HG02943 (cell line): ENCODE measurements at regions not wholly inside any gene's neighbourhood (a gene's known extent, or its start where the extent isn't known, plus 50 kb on each side); places are given as distances from the start of the nearest gene placed in this dataset.
A peak's percentile ranks its signal among the peaks of the same experiment; 100 is the strongest.
"Not testable (repeated sequence)": the region's sequence is repeated elsewhere in the genome, so short reads cannot be mapped to it uniquely, and the experiment has no call there.

Experiments used
- ATAC-seq: cut with Tn5 transposase; IDR thresholded peaks from one replicate; pipeline ENCODE4 v1.9.1; 2021; ENCODE audit warnings: mild to moderate bottlenecking, low read depth, moderate library complexity; ENCODE audit not compliant: unreplicated experiment

- ATAC-seq: no peak
Measured at GRCh38 chr7:145152589-145152988, 316.7 kb upstream of the TPK1 start.

- ATAC-seq: no peak
Measured at GRCh38 chr7:145151676-145152075, 315.8 kb upstream of the TPK1 start.

DNA sequence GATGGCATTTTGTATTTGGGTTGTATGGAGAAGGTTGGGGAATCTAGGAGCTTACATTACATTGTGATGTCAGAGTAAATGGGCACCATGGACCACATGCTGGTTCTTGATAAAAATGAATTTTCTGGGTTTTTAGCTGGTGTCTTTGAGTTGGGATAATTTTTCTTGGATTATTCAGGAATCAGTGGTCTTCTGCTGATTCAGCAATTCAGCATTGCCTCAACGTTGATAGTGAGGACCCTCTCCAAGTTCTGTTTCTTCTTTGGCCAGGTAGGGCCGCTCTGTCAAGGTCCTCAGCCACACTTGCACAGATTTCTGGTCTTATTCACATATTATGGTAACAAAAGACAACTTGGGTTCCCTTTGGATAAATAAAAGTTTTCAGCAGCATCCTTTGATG is 312.0 kb upstream of the TPK1 start:
- ATAC-seq: no peak

DNA sequence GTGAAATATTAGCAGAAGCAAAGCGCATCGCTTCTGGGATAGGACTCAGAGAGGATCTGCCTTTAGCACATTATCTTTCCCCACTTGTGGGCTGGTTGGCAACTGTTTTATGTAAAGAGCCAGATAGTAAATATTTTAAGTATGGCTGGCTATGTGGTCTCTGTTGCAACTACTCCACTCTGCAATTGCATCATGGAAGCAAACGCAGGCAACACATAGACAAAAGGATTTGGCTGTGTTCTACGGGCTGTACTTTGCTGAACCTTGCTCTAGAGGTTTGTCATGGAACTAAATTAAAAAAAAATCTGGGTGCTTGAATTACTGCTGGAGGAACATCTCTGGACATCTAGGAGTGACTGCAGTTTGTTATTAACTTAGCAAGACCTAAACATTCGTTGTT is 307.8 kb upstream of the TPK1 start:
- ATAC-seq: no peak

DNA sequence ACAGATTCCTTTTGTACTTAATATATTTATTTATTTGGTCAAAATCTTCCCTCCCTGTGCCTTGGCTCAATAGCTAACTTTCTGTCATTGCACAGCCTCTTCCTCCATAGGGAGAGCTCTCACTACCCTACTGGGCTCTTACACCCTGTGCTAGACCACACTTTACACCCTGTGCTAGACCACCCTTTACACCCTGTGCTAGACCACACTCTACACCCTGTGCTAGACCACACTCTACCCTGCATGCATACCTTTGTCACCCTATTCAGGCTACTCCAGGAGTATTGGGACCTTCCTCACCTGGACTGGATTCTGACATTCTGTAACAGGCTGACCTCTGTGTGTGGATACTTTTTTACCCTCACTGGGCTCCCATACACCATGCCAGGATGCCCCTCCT is 298.5 kb upstream of the TPK1 start:
- no peak for ATAC-seq

GRCh38 chr7:145123502-145123901 is 287.6 kb upstream of the TPK1 start:
- no peak for ATAC-seq

GRCh38 chr7:145106001-145106400 is 270.1 kb upstream of the TPK1 start:
- ATAC-seq: no peak

DNA sequence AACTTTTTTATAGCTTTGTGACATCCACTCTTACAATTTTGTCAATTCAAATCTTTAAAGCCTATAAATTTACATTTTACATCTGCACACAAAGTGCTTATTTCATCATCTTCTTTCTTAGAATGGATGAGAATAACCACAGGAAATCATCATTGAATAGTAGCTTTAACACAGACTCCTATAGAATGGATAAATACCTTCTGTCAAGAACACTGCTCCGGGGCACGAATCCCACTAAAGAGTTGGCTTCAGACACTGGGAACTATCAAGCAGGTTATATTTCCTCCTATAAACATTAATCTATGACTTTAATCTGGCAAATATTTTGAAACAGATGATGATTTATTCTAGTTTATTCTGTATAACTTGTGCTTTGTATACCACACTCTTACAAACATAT is 269.7 kb upstream of the TPK1 start:
- ATAC-seq: no peak

DNA sequence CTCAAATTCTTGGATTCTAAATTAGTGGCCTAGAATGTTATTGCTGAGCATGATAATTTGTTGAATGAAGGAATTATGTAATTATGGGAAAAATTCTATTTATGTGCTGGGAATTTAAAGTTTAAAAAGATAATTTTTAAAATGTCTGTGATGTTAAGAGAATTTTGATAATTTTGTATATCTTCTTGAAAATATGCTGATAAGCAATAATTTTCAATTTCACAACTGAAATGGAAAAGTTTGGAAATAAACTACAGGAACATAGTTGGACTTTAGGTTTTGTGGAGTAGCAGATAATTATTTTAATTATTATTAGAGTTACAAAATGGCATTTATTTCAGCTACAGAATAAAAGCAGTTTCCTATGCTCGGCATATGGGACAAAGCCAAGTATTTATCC is 268.5 kb upstream of the TPK1 start:
- no peak for ATAC-seq

DNA sequence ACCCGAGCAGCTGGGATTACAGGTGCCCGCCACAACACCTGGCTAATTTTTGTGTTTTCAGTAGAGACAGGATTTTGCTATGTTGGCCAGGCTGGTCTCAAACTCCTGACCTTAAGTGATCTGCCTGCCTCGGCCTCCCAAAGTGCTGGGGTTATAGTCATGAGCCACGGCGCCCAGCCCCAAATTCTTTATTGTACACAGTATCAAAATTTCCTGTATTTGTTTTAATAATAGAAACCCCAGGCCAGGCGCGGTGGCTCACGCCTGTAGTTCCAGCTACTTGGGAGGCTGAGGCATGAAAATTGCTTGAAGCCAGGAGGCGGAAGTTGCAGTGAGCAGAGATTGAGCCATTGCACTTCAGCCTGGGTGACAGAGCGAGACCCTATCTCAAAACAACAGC is 266.3 kb upstream of the TPK1 start:
- ATAC-seq: not testable (repeated sequence)

DNA sequence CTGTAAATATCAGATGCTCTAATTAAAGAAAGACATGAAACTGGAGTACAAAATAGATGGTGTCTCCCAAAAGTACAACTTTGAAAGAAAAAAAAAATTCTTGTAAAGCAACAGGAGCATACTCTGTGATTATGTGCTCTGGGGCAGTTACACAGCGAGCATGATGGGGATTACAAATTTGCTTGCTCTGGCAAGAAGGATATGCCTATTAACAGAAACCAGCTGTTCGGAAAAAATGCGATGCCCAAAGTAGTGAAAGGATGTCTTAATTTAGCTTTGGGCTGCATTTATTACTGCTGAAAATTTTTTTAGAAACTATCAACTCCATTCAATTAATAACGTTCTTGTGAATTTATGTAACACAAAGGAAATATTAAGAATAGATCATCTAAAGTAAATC is 256.9 kb upstream of the TPK1 start:
- ATAC-seq: no peak

DNA sequence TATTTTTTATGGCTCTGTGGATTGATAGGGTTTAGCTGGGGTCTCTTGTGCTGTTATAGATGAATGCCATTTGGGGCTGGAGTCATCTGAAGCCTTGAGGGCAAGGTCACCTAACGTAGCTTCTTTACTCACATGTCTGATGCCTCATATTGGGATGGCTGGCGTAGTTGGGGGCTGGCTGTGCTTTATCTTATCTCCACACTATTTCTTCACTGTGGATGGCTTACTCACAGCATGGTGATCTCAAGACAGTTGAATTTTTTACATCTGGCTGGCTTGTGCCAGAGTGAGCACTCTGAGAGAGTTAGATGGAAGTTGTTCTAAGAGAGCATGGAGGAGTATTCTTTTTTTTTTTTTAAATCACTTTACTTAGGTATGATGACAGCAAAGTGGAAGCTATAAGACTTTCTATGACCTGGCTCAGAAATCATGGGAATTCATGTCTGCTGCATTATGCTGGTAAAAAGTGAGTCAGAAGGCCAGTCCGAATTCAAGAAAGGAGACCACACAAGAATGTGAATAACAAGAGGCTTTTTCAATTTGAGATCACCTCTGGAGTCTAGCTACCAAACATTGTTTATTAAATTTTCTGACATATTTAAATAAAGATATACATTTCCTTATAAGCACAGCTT is 252.4 kb upstream of the TPK1 start:
- ATAC-seq: no peak

DNA sequence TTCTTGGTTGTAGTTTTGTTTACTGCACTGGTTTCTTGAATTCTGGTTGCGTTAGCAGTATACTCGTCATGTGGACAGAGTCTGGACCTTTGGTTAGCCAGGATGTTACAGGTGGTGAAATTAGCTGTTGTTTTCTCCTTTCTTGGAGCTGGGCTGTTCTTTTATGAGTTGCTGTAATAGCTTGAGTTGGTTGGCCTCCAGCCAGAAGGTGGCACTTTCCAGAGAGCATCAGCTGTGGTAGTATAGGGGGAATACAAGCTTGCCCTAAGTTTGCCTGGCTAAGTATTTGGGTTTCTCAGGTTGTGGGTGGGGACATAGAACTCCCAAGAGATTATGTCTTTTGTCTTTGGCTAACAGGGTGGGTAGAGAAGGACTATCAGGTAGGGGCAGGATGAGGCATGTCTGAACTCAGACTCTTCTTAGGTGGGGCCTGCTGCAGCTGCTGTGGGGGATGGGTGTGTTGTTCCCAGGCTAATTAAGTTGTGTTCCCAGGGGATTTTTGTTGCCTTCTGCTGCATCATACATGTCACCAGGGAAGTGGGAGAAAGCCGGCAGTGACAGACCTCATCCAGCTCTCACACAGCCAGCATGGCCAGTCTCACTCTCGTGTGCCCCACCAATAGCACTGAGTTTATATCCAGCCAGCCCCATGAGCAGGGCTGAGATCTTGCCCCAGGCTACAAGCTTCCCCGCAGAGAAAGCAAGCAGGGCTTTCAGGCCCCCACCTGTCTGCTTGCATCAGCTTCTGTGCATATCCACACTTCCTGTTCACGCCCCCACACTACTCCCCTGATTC is 246.7 kb upstream of the TPK1 start:
- ATAC-seq: no peak

DNA sequence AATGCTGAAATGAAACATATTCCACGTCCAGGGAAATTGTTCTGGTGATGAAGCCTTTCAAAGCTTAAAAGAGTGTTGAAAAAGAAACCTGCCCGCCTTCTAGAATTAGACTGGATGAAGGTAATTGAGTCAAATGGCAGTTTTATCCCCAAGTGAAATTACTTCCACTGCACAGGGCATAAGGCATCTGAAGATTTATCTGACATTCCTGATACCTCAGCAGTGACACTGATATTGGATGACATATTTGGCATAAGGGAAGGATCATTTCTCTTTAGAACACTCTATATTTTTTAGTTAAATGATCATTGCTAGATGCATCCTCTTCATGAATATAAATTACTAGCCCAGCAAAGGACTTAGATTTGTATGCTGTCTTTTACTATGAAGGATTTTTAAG is 229.6 kb upstream of the TPK1 start:
- no peak for ATAC-seq

GRCh38 chr7:145064114-145064513 is 228.3 kb upstream of the TPK1 start:
- ATAC-seq: no peak

GRCh38 chr7:145053781-145054180 is 217.9 kb upstream of the TPK1 start:
- ATAC-seq: no peak

GRCh38 chr7:145050415-145050814 is 214.6 kb upstream of the TPK1 start:
- ATAC-seq: no peak

DNA sequence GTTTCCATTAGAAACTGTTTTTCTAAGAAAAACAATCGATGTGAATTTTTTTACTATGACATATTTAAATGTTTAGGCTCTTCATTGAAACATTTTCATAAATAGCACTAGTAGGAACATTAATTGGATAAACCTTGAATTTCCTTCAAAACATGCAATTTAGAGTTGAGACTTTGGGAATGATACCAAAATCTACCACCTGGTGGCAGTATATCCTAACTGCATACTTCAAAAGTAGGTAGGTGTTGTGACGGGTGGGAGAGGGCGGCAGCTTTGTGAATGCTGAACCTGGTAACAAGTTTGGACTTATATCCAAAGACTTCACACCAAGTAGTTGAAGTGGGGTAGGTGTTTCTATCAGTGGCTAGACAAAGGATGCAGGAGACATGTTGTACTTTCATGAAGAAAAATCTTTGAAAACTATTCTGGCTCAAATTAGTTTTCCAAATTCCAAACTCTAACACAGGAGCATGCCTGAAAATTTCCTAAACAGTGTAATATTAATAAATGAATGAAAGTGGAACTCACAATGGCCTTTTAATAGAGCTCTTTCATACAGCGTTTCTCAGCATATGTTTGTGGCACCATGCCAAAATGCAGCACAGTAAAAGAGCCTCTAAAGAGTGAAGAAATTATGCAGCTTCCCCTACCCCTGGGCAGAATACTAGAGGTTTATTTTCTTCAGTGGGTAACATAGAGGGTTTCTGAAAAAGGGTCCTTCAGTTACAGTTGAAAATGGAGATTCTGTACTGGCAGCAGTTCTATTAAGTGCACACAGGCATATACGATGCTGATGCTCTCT is 201.0 kb upstream of the TPK1 start:
- peak; percentile 78 for ATAC-seq

- ATAC-seq: no peak
Measured at GRCh38 chr7:145031162-145031561, 195.3 kb upstream of the TPK1 start.

DNA sequence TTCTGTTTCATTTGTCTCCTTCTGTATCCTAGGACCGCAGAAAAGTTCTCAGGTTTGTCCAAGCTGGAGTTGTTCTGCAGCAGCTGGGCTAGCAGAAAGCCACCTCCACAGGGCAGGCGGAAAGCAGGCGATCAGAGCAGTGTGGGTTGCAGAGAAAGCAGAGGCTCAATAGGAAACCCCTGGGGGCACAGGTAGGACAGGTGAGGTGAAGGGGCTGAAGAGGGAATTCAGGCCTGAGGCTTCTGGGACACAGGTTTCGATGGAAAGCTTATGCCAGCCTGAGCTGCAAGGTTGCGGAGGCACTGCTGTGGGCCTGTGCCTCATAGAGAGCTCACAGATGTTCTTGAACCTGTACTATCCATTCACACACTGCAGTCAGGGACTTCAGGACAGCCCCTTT is 194.9 kb upstream of the TPK1 start:
- ATAC-seq: no peak

DNA sequence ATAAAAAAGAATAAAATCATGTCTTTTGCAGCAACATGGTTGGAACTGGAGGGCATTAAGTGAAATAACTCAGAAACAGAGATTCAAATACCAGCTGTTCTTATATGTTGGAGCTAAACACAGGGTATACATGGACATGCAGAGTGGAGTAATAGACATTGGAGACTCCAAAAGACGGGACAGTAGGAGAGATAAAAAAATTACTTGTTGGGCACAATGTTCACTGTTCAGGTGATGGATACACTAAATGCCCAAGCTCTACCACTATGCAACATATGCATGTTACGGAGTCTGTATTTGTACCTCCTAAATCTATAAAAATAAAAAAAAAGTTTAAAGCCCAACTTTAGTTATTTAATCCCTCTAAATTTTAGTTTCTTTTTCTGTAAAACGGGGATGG is 184.6 kb upstream of the TPK1 start:
- no peak for ATAC-seq

GRCh38 chr7:145016068-145016467 is 180.2 kb upstream of the TPK1 start:
- no peak for ATAC-seq
